ENCODE measurements at regions not wholly inside any gene's neighbourhood (a gene's known extent, or its start where the extent isn't known, plus 50 kb on each side); places are given as distances from the start of the nearest gene placed in this dataset.

DNA sequence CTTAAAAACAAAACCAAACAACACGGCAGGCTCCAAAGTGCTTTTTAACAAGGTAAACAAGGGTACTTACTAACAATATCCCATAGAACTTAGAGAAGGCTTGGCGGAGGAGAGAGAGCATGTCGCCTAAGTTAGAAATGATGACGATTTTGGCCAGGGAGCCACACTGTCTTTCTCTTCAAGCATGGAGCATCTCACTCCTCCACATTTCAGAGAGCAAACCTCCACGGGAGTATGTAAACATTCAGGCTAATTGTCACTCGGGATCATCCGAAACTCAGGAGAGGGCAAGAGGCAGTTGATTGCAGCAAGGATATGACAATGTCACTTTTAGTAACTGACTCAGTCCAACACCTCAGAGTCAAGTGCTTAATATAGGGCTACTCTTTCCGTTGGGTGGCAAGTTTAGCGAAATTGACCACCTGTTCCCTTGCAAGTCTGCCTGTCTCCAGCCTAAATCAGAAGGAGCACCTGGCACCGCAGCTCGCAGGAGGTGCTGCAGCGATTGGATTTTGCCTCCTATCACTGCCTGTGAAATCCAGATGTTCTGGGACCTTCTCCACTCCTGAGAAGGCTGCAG lies 65.8 kb upstream of the RPS6KA2 start:
- TF ChIP-seq, protein P1, sequence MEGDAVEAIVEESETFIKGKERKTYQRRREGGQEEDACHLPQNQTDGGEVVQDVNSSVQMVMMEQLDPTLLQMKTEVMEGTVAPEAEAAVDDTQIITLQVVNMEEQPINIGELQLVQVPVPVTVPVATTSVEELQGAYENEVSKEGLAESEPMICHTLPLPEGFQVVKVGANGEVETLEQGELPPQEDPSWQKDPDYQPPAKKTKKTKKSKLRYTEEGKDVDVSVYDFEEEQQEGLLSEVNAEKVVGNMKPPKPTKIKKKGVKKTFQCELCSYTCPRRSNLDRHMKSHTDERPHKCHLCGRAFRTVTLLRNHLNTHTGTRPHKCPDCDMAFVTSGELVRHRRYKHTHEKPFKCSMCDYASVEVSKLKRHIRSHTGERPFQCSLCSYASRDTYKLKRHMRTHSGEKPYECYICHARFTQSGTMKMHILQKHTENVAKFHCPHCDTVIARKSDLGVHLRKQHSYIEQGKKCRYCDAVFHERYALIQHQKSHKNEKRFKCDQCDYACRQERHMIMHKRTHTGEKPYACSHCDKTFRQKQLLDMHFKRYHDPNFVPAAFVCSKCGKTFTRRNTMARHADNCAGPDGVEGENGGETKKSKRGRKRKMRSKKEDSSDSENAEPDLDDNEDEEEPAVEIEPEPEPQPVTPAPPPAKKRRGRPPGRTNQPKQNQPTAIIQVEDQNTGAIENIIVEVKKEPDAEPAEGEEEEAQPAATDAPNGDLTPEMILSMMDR (IDR thresholded peaks at IDR 0.05), result no peak
- no peak for TF ChIP-seq POLR2A (IDR thresholded peaks at IDR 0.05)
